NCI-H748 treated with DMSO at 0.1 percent for 48 hours (cell line): ENCODE measurements at regions not wholly inside any gene's neighbourhood (a gene's known extent, or its start where the extent isn't known, plus 50 kb on each side); places are given as distances from the start of the nearest gene placed in this dataset.

ENCODE experiments used
- DNase-seq: peaks from one replicate; lab custom pipeline; 2025; lab: John Stamatoyannopoulos, UW

- no peak for DNase-seq
Measured at GRCh38 chr17:15177343-15177742, 87.8 kb downstream of the PMP22 start.

GRCh38 chr17:15175356-15175755 lies 89.8 kb downstream of the PMP22 start:
- DNase-seq: no peak

GRCh38 chr17:15171167-15172047 lies 93.7 kb downstream of the PMP22 start:
- DNase-seq: no peak

- DNase-seq: no peak
Measured at GRCh38 chr17:15169676-15170075, 95.5 kb downstream of the PMP22 start.

- DNase-seq: no peak
Measured at GRCh38 chr17:15168379-15168778, 96.7 kb downstream of the PMP22 start.

- no peak for DNase-seq
Measured at GRCh38 chr17:15161395-15161794, 103.7 kb downstream of the PMP22 start.

GRCh38 chr17:15157051-15157450 lies 108.1 kb downstream of the PMP22 start:
- DNase-seq: no peak

- DNase-seq: no peak
Measured at GRCh38 chr17:15154618-15155017, 110.5 kb downstream of the PMP22 start.

GRCh38 chr17:15145621-15146020 lies 119.5 kb downstream of the PMP22 start:
- DNase-seq: no peak

- no peak for DNase-seq
Measured at GRCh38 chr17:15143524-15143923, 121.6 kb downstream of the PMP22 start.

- no peak for DNase-seq
Measured at GRCh38 chr17:15134363-15134762, 130.8 kb downstream of the PMP22 start.

- no peak for DNase-seq
Measured at GRCh38 chr17:15133826-15134225, 131.3 kb downstream of the PMP22 start.

GRCh38 chr17:15133143-15133542 lies 132.0 kb downstream of the PMP22 start:
- DNase-seq: no peak

GRCh38 chr17:15130426-15130825 lies 134.7 kb downstream of the PMP22 start:
- DNase-seq: no peak

- DNase-seq: no peak
Measured at GRCh38 chr17:15129986-15130385, 135.1 kb downstream of the PMP22 start.

- no peak for DNase-seq
Measured at GRCh38 chr17:15124746-15125145, 140.4 kb downstream of the PMP22 start.

- DNase-seq: no peak
Measured at GRCh38 chr17:15124264-15124595, 140.9 kb downstream of the PMP22 start.

GRCh38 chr17:15123593-15124263 lies 141.4 kb downstream of the PMP22 start:
- DNase-seq: no peak

GRCh38 chr17:15122857-15123256 lies 142.3 kb downstream of the PMP22 start:
- no peak for DNase-seq

GRCh38 chr17:15121426-15121825 lies 143.7 kb downstream of the PMP22 start:
- no peak for DNase-seq

- DNase-seq: no peak
Measured at GRCh38 chr17:15119968-15120367, 145.2 kb downstream of the PMP22 start.

- no peak for DNase-seq
Measured at GRCh38 chr17:15117239-15117638, 147.9 kb downstream of the PMP22 start.

- DNase-seq: no peak
Measured at GRCh38 chr17:15112846-15113617, 152.1 kb downstream of the PMP22 start.
